Endothelial cell of umbilical vein (primary cell): ENCODE measurements at regions not wholly inside any gene's neighbourhood (a gene's known extent, or its start where the extent isn't known, plus 50 kb on each side); places are given as distances from the start of the nearest gene placed in this dataset.
"Not testable (repeated sequence)": the region's sequence is repeated elsewhere in the genome, so short reads cannot be mapped to it uniquely, and the experiment has no call there.

Experiments used
- BruUV-seq: library from RNA; stranded (reverse); fragments of 400-500 nt; replicated peaks from 2 replicates; lab custom pipeline; 2021; lab: Mats Ljungman, UMichigan
- CTCF ChIA-PET: fragments of 300-600, 350-600 bp; sonication (Branson Sonifier 250); formaldehyde crosslinking; loops from one replicate; lab custom pipeline; 2021; ENCODE audit warnings: antibody characterized with exemption, inconsistent platforms; lab: Charles Lee
- POLR2A ChIA-PET: fragments of 300-600, 350-600 bp; sonication (Branson Sonifier 250); formaldehyde crosslinking; loops from one replicate; lab custom pipeline; 2021; ENCODE audit warnings: antibody characterized with exemption, inconsistent platforms; lab: Charles Lee
- DNase-seq: peaks from one replicate; pipeline ENCODE4 v3.0.0-alpha.2; 2011; ENCODE audit warnings: low read depth, low spot score
- FAIRE-seq: peaks from 2 replicates; lab custom pipeline; 2011; peaks lifted over from hg19 to GRCh38; lab: Jason Lieb, UNC
- H2AFZ ChIP-seq: 2 replicates; pipeline ENCODE4 v1.6.0; 2012; ENCODE audit warnings: low read depth, low read length, control low read depth, inconsistent platforms
- H3K27ac ChIP-seq: 2 replicates; pipeline ENCODE4 v1.5.1; 2011; ENCODE audit warnings: low read depth, mild to moderate bottlenecking, control low read depth, low read length, moderate library complexity; ENCODE audit not compliant: insufficient read depth
- H3K27me3 ChIP-seq, 2 experiments: 2 replicates each; pipeline versions ENCODE4 v1.6.0 to v1.6.1; 2011; ENCODE audit warnings: low read length in 2 of 2, mixed read lengths in 1 of 2; ENCODE audit not compliant: control insufficient read depth in 2 of 2, insufficient read depth in 2 of 2
- H3K36me3 ChIP-seq, 2 experiments: 2 replicates in 1 of 2; 3 replicates in 1 of 2; pipeline ENCODE4 v1.5.1; 2011; ENCODE audit warnings: low read length in 2 of 2, mild to moderate bottlenecking in 1 of 2, moderate library complexity in 1 of 2; ENCODE audit not compliant: control insufficient read depth in 2 of 2, insufficient read depth in 2 of 2; ENCODE audit errors: extremely low read depth in 1 of 2
- H3K4me1 ChIP-seq: 3 replicates; pipeline ENCODE4 v1.5.1; 2011; ENCODE audit warnings: mild to moderate bottlenecking, low read length; ENCODE audit not compliant: control insufficient read depth, insufficient read depth; ENCODE audit errors: extremely low read depth
- H3K4me2 ChIP-seq: 2 replicates; pipeline ENCODE4 v1.6.1; 2011; ENCODE audit warnings: low read length, control low read depth, mixed read lengths; ENCODE audit not compliant: insufficient read depth
- H3K4me3 ChIP-seq, 3 experiments: fragments of 200-600 bp in 1 of 3; sonication (generic), shearing (Covaris generic) in 1 of 3; replicated peaks in 1 of 3; 2 replicates each; pipeline ENCODE4 v1.5.1; 2011 to 2016; ENCODE audit warnings: control low read depth in 3 of 3, low read length in 3 of 3, mild to moderate bottlenecking in 2 of 3, inconsistent platforms in 1 of 3, low read depth in 1 of 3, moderate library complexity in 1 of 3; ENCODE audit not compliant: insufficient read depth in 1 of 3
- H3K79me2 ChIP-seq: 2 replicates; pipeline ENCODE4 v1.6.0; 2012; ENCODE audit warnings: low read length, inconsistent platforms; ENCODE audit not compliant: control insufficient read depth, insufficient read depth
- H3K9ac ChIP-seq: replicated peaks from 2 replicates; pipeline ENCODE3; 2011; ENCODE audit warnings: low read length, control low read depth; ENCODE audit not compliant: insufficient read depth; ENCODE audit errors: extremely low read depth
- H3K9me1 ChIP-seq: replicated peaks from 3 replicates; pipeline ENCODE4 v1.6.0; 2011; ENCODE audit warnings: mild to moderate bottlenecking, low read length; ENCODE audit not compliant: control insufficient read depth, insufficient read depth; ENCODE audit errors: extremely low read depth
- H3K9me3 ChIP-seq: replicated peaks from 2 replicates; pipeline ENCODE4 v1.5.1; 2012; ENCODE audit warnings: low read length, inconsistent platforms; ENCODE audit not compliant: control insufficient read depth, insufficient read depth
- H4K20me1 ChIP-seq: replicated peaks from 2 replicates; pipeline ENCODE3; 2011; ENCODE audit warnings: mild to moderate bottlenecking, low read length; ENCODE audit not compliant: control insufficient read depth, insufficient read depth; ENCODE audit errors: extremely low read depth
- EZH2 ChIP-seq: IDR thresholded peaks from 2 replicates; pipeline ENCODE4 v1.6.1; 2012; ENCODE audit warnings: borderline replicate concordance, low read depth, mild to moderate bottlenecking, moderate library complexity, low read length, inconsistent platforms; ENCODE audit not compliant: severe bottlenecking
- FOS ChIP-seq: IDR thresholded peaks from 2 replicates; pipeline ENCODE4 v1.6.1; 2011; ENCODE audit warnings: mild to moderate bottlenecking, low read length, moderate library complexity, borderline replicate concordance; ENCODE audit not compliant: insufficient read depth
- GATA2 ChIP-seq: IDR thresholded peaks from 2 replicates; pipeline ENCODE4 v1.7.0; 2011; ENCODE audit warnings: low read depth, mild to moderate bottlenecking, moderate library complexity, mixed read lengths, low read length; ENCODE audit not compliant: insufficient read length, insufficient read depth
- JUN ChIP-seq: IDR thresholded peaks from 2 replicates; pipeline ENCODE4 v1.6.1; 2011; ENCODE audit warnings: borderline replicate concordance, low read depth; ENCODE audit not compliant: insufficient read length, insufficient read depth
- MYC ChIP-seq: IDR thresholded peaks from one replicate; pipeline ENCODE4 v1.6.1; 2011; ENCODE audit warnings: mild to moderate bottlenecking, low read depth, low read length
- POLR2A ChIP-seq: IDR thresholded peaks from 2 replicates; pipeline ENCODE4 v1.6.1; 2012; ENCODE audit warnings: low read depth, mild to moderate bottlenecking, control low read depth, low read length
- POLR2AphosphoS5 ChIP-seq: IDR thresholded peaks from 2 replicates; pipeline ENCODE4 v1.6.1; 2012; ENCODE audit warnings: low read depth, mild to moderate bottlenecking, control low read depth, low read length, moderate library complexity; ENCODE audit not compliant: insufficient read depth
- dilution Hi-C: fragments of 300-500 bp; cut with MboI; formaldehyde crosslinking; loops from one replicate; pipeline ENCODE4 v1.15.0; 2019; ENCODE audit warnings: low sequenced_read_pairs; ENCODE audit not compliant: extremely low pct_ligation_motif_present
- intact Hi-C: fragments of 100-400 bp; cut with micrococcal nuclease; formaldehyde crosslinking; loops from one replicate; pipeline ENCODE4 v1.10.0; 2022
- TF ChIP-seq, protein P1 (sequence below): IDR thresholded peaks from 2 replicates; pipeline ENCODE4 v1.6.1; 2011; ENCODE audit not compliant: insufficient read depth, insufficient read length
- TF ChIP-seq, protein P2 (sequence below), 2 donors: IDR thresholded peaks; 1 replicate in 1 of 2; 2 replicates in 1 of 2; pipeline ENCODE4 v1.5.1; 2011; ENCODE audit warnings: low read length in 2 of 2, mild to moderate bottlenecking in 2 of 2, moderate library complexity in 2 of 2, control low read depth in 1 of 2, inconsistent platforms in 1 of 2, low read depth in 1 of 2; ENCODE audit not compliant: insufficient read depth in 1 of 2; ENCODE audit errors: extremely low read depth in 1 of 2

GRCh38 chr13:59064042-59064441, 1099.7 kb downstream of the DIAPH3 start:
- DNase-seq (no peak), FAIRE-seq (peak; percentile 74)
- TF ChIP-seq FOS (no peak), EZH2 (no peak), GATA2 (no peak), JUN (no peak), POLR2A (no peak), POLR2AphosphoS5 (no peak), MYC (no peak)
- TF ChIP-seq, protein P1, sequence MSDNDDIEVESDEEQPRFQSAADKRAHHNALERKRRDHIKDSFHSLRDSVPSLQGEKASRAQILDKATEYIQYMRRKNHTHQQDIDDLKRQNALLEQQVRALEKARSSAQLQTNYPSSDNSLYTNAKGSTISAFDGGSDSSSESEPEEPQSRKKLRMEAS: no peak
- TF ChIP-seq, protein P2, sequence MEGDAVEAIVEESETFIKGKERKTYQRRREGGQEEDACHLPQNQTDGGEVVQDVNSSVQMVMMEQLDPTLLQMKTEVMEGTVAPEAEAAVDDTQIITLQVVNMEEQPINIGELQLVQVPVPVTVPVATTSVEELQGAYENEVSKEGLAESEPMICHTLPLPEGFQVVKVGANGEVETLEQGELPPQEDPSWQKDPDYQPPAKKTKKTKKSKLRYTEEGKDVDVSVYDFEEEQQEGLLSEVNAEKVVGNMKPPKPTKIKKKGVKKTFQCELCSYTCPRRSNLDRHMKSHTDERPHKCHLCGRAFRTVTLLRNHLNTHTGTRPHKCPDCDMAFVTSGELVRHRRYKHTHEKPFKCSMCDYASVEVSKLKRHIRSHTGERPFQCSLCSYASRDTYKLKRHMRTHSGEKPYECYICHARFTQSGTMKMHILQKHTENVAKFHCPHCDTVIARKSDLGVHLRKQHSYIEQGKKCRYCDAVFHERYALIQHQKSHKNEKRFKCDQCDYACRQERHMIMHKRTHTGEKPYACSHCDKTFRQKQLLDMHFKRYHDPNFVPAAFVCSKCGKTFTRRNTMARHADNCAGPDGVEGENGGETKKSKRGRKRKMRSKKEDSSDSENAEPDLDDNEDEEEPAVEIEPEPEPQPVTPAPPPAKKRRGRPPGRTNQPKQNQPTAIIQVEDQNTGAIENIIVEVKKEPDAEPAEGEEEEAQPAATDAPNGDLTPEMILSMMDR (IDR thresholded peaks at IDR 0.05; ENCODE audit: extremely low read depth in 1 of 2, insufficient read depth in 1 of 2, low read depth in 1 of 2, low read length in 2 of 2): no peak
- no peaks in the 10 kb centered on the region for H3K79me2 ChIP-seq
- no peaks in the 10 kb centered on the region for H3K27me3 ChIP-seq
- H3K9ac ChIP-seq: no peak overlapping the region
- H2AFZ ChIP-seq: no peak overlapping the region
- no peak overlapping the region for H3K4me2 ChIP-seq
- ChIA-PET POLR2A (no interaction called here), CTCF (no interaction called here)
- H3K36me3 ChIP-seq: no peaks in the 10 kb centered on the region
- no peaks in the 10 kb centered on the region for H3K9me3 ChIP-seq
- dilution Hi-C loops (no loop called here), intact Hi-C loops (no loop called here)
- no peak overlapping the region for H3K27ac ChIP-seq
- no peaks in the 10 kb centered on the region for H4K20me1 ChIP-seq
- no peak overlapping the region for H3K4me3 ChIP-seq
- no peaks in the 10 kb centered on the region for H3K4me1 ChIP-seq
- H3K9me1 ChIP-seq: no peaks in the 10 kb centered on the region
- no TSS peak for BruUV-seq

DNA sequence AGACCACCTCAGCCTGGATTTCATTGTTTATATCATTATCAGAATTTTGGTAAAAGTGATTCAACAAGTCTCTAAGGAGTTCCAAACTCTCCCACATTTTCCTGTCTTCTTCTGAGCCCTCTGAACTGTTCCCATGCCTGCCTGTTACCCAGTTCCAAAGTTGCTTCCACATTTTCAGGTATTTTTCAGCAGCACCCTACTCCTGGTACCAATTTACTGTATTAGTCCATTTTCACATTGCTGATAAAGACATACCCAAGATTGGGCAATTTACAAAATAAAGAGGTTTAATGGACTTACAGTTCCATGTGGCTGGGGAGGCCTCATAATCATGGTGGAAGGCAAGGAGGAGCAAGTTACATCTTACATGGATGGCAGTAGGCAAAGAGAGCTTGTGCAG, 1087.3 kb downstream of the DIAPH3 start:
- not testable (repeated sequence) for H3K36me3 ChIP-seq, FAIRE-seq

More for the DNA sequence above, 1087.3 kb downstream of the DIAPH3 start:
- CTCF ChIA-PET, H3K27ac ChIP-seq, H3K9ac ChIP-seq, intact Hi-C loops, DNase-seq, POLR2A ChIA-PET, dilution Hi-C loops, H3K4me2 ChIP-seq, H3K27me3 ChIP-seq, H3K9me1 ChIP-seq, H3K79me2 ChIP-seq, H4K20me1 ChIP-seq, H3K9me3 ChIP-seq, H3K4me3 ChIP-seq, H3K4me1 ChIP-seq, BruUV-seq, H2AFZ ChIP-seq: not testable (repeated sequence)
